Activated T-cell treated with anti-CD3 and anti-CD28 coated beads, Interleukin-2, amount 50 U/mL, for 72 hours (primary cell): ENCODE measurements at regions not wholly inside any gene's neighbourhood (a gene's known extent, or its start where the extent isn't known, plus 50 kb on each side); places are given as distances from the start of the nearest gene placed in this dataset.
A peak's percentile ranks its signal among the peaks of the same experiment; 100 is the strongest.

Source experiments
- ATAC-seq, 2 donors: fragments of 150-1000 bp; cut with Tn5 transposase; replicated peaks in 1 of 2; 2 replicates each; pipeline ENCODE4 v1.10.0; 2021; ENCODE audit warnings: moderate library complexity in 2 of 2, mild to moderate bottlenecking in 1 of 2
- DNase-seq, 2 donors: peaks; one replicate each; pipeline ENCODE4 v3.0.0; 2021 to 2022; ENCODE audit warnings: mixed read lengths in 1 of 2
- H3K27ac Mint-ChIP-seq: one replicate; pipeline ENCODE4 v1.8.0; 2022; ENCODE audit warnings: mild to moderate bottlenecking, moderate library complexity, mixed read lengths
- H3K27me3 Mint-ChIP-seq: one replicate; pipeline ENCODE4 v1.8.0; 2022; ENCODE audit warnings: low read depth, mixed read lengths
- H3K36me3 Mint-ChIP-seq, 2 donors: one replicate each; pipeline ENCODE4 v1.8.0; 2022; ENCODE audit warnings: mixed read lengths in 2 of 2, mild to moderate bottlenecking in 1 of 2; ENCODE audit not compliant: insufficient read depth in 2 of 2
- H3K4me1 Mint-ChIP-seq: one replicate; pipeline ENCODE4 v1.8.0; 2022; ENCODE audit warnings: low read depth, mixed read lengths
- H3K4me3 Mint-ChIP-seq, 2 donors: one replicate each; pipeline ENCODE4 v1.8.0; 2022; ENCODE audit warnings: mild to moderate bottlenecking in 2 of 2, mixed read lengths in 2 of 2, moderate library complexity in 2 of 2
- H3K9me3 Mint-ChIP-seq, 2 donors: one replicate each; pipeline ENCODE4 v1.8.0; 2022; ENCODE audit warnings: mixed read lengths in 2 of 2

DNA sequence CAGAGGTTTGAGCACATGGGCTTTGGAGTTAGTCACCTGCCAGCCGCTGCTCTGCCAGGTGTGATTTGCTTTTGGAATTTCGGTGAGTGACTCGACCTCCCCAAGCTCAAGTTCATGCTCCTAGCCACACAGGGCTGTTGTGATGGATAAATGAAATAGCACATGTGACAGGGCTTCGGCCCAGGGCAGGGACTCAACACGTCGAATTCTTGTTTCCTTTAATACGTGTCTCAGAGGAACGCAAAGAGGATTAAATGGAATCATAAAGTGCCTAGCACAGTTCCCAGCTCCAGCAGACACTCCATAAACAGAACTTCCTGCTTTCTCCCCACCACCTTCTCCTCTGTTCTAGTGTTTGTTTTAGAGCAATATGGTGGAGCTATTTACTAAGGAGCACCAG is 88.3 kb upstream of the CHST15 start:
- no peak for DNase-seq
- Mint-ChIP-seq H3K36me3 (no peaks in the 10 kb centered on the region), H3K9me3 (no peaks in the 10 kb centered on the region), H3K27ac (no peak overlapping the region), H3K4me3 (no peak overlapping the region), H3K4me1 (peaks cover 20% of the 10 kb centered on the region), H3K27me3 (peaks cover 8% of the 10 kb centered on the region)
- ATAC-seq, result no peak

GRCh38 chr10:124180947-124181549 is 87.7 kb upstream of the CHST15 start:
- Mint-ChIP-seq H3K27me3 (peaks cover 8% of the 10 kb centered on the region), H3K36me3 (no peaks in the 10 kb centered on the region), H3K27ac (no peak overlapping the region), H3K4me3 (no peak overlapping the region), H3K9me3 (no peaks in the 10 kb centered on the region), H3K4me1 (peaks cover 21% of the 10 kb centered on the region)
- DNase-seq (no peak), ATAC-seq (peak; percentile 75 to 82)

DNA sequence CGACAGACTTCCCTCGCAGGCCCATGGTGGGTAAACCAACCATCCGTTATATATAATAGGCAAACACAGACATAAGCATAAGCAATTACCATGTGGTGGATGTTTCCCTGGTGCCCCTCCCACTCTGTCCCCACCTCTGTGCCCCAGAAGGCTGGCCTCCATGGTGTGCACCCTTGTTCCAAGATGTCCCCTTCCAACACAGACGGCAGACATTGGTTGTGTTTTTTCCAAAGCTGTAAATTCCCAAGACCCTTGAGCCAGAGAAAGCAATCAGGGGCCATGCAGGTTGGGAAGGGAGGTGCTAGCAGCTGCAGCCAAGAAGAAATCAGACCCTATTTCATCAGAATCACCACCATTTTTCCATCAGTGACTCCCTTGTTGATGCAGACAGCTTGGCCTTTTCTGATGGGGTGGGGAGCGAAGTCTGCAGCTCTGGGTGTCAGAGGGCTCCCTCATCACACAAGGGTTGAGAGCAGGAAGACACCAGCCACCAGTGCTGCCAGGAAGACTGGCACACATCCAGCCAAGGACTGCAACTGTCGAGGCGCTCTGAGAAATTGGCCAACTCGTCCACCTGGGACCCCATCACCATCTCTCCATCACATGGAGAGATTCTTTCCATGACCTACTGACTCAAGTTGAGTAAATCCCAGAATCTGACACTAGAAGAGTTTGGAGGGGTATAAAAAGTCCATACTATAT is 86.8 kb upstream of the CHST15 start:
- Mint-ChIP-seq H3K27ac (no peak overlapping the region), H3K4me3 (no peak overlapping the region), H3K27me3 (peaks cover 8% of the 10 kb centered on the region), H3K9me3 (no peaks in the 10 kb centered on the region), H3K36me3 (no peaks in the 10 kb centered on the region), H3K4me1 (peaks cover 29% of the 10 kb centered on the region)
- ATAC-seq, result no peak
- DNase-seq, result no peak

DNA sequence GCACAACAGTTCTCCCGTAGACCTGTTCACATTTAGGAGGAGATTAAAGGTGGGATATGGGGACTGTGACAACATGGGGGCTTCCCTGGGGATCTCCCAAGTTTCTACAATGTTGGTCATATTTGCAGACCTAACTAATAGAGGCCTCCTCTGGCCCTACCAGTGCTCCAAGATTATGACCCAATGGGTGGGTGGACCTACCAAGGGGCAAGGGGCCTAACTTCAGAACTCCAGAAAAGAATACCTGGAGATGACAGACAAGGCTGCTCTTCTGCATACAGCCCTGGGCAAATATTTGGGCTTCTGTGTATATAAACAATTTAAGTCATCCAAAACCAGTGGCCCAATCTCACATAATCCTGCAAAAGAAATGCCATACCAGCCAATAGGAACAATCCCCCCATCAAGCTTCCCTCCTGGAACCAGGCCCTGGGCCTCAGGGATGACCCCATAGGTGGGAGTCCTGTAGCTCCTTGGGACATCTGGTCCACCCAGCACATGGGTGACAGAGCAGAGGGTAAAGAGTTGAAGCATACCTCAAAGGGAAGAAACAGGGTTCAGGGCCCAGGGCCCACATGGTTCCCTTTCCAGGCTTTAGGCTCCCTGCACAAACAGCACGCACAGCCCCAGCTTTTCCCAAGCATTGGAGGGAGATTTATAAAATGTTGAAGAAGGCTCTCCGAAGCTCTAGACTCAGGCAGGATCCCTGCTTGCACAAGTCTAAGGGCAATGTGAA is 86.1 kb upstream of the CHST15 start:
- H3K27me3 Mint-ChIP-seq, result peaks cover 8% of the 10 kb centered on the region
- no peak overlapping the region for H3K4me3 Mint-ChIP-seq
- H3K9me3 Mint-ChIP-seq, result no peaks in the 10 kb centered on the region
- H3K4me1 Mint-ChIP-seq, result peaks cover 29% of the 10 kb centered on the region
- ATAC-seq (no peak), DNase-seq (no peak)
- H3K27ac Mint-ChIP-seq, result no peak overlapping the region
- H3K36me3 Mint-ChIP-seq, result no peaks in the 10 kb centered on the region

DNA sequence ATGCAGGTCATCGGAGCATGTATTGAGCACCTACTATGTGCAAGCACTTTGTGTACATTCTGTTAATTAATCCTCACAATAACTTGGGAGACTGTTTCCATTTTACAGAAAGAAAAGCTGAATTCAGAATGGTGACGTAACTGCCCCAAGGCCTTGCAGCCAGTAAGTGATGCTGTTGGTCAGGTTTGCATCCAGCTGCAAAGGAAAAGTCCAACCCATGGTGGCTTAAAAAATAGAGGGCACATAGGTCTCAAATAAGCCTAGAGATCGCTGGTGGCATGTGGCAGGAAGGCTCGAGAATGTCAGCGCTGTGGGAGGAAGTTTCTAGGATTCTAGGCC is 83.8 kb upstream of the CHST15 start:
- Mint-ChIP-seq H3K27me3 (no peaks in the 10 kb centered on the region), H3K27ac (no peak overlapping the region), H3K4me3 (no peak overlapping the region), H3K9me3 (no peaks in the 10 kb centered on the region), H3K4me1 (peaks cover 29% of the 10 kb centered on the region), H3K36me3 (no peaks in the 10 kb centered on the region)
- ATAC-seq (no peak), DNase-seq (no peak)

DNA sequence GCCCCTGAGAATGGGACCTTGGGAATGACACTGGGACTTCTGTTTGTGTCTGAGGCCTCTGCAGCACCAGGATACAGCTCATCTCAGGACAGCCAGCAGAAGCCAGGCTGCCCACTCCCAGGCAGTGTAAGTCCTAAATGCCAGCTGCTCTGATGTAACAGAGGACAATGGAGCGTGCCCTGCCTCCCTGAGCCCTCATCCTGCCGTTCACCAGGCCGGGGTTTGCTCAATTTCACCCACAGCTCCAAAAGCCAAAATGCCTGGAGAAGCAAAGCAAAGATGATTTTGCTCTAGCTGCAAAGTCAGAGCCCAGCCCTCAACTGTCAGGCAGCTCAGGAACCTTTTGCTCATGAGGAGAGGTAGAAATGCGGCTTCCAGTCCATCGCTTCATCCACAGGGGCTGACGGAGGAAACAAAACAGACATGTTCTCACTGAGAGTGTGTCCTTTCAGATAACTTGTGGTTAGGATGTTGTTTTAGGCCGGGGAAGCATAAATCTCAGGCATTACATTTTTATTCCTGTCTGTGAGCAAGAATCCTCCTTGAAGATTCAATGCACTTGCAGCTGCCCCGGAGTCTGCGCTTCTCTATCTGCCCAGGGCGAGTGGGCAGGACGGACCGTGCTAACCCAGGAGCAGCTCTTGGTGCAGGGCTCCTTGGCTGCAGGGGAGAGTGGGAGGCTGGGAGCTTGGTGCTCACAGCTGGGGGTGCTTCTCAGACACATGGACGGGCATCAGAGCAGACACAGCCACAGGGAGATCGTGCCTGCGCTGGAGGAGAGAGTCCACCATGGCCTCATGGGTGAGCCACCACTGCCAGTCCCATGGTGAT is 83.2 kb upstream of the CHST15 start:
- DNase-seq (no peak), ATAC-seq (no peak)
- Mint-ChIP-seq H3K4me3 (no peak overlapping the region), H3K27ac (no peak overlapping the region), H3K36me3 (no peaks in the 10 kb centered on the region), H3K4me1 (peaks cover 28% of the 10 kb centered on the region), H3K9me3 (no peaks in the 10 kb centered on the region), H3K27me3 (no peaks in the 10 kb centered on the region)

DNA sequence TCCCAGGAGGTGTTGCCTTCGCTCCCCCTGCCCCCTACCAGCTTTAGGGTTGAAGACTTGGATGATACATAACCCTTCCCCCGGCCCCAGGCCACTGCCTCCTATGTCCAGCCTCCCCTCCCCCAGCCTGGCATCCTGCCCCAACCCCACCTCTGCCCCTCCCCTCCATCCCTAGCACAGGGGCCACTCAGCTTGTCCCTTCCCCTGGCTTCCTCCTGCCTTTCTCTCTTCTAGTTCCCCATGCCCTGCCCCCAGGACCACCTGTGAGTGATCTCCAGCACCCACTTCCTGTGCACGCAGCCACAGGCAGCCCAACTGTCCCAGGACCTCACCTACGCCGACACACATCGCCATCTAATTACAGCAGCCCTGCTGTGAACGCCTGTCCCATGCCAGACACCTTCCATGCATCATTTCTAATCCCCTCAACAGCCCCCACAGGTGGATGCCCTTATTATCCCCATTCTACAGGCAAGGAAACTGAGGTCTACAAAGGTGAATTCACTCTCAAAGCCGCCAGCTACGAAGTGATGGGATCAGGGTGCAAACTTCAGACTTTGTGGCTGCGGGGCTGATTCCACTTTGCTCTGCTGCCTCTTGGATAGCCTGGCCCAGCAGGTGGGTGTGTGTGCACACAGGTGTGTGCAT is 82.4 kb upstream of the CHST15 start:
- DNase-seq (peak; percentile 12 to 15), ATAC-seq (peak; percentile 45 to 52)
- Mint-ChIP-seq H3K9me3 (no peaks in the 10 kb centered on the region), H3K27me3 (no peaks in the 10 kb centered on the region), H3K4me1 (peaks cover 21% of the 10 kb centered on the region), H3K4me3 (no peak overlapping the region), H3K27ac (no peak overlapping the region), H3K36me3 (no peaks in the 10 kb centered on the region)

DNA sequence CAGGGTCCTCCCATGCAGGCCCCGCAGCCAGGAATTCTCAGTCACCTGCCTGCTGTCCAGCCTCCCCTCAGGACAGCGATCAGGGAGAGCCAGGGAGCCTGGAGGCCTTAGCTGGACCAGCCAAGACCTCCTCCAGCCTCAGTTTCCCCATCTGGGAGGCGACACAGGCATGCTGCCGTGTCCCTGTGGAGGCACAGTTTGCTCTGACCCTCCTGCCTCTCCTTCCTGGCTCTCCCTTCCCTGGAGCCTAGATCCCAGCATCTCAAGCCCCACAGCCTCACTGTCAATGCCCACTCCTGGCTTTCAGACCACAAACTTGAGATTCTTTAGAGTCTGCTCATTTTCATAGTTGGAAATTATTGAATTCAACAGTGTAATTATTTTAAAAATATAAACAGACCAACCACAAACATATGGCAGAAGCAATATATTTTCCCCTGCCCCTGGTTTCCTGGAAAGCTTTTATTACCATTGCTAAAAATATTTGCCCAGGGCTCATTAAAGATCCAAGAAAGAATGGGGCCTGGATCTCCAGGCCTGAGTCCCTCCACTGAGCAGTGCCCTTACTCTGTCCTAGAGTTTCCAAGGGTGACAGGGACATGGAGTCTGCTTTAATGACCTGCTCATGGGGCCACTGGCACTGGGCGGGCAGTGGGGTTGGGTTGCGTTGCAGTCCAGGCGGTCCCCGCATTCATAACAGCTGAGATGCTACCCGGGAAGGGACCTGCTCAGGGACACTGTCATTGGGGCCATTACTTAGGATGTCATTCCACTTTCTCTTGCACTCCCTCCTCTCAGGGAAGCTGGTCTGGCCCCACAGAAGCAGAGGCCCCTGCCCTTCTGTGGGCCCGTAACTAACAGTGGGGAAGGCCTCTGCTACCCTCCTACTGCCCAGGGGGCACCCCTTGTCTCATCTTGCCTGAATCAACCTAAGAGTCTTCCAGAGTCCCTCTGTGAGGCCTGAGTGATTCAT is 81.6 kb upstream of the CHST15 start:
- no peaks in the 10 kb centered on the region for H3K9me3 Mint-ChIP-seq
- H3K27ac Mint-ChIP-seq, result no peak overlapping the region
- no peak overlapping the region for H3K4me3 Mint-ChIP-seq
- no peaks in the 10 kb centered on the region for H3K36me3 Mint-ChIP-seq
- H3K4me1 Mint-ChIP-seq, result peaks cover 12% of the 10 kb centered on the region
- no peaks in the 10 kb centered on the region for H3K27me3 Mint-ChIP-seq
- ATAC-seq (no peak), DNase-seq (no peak)

DNA sequence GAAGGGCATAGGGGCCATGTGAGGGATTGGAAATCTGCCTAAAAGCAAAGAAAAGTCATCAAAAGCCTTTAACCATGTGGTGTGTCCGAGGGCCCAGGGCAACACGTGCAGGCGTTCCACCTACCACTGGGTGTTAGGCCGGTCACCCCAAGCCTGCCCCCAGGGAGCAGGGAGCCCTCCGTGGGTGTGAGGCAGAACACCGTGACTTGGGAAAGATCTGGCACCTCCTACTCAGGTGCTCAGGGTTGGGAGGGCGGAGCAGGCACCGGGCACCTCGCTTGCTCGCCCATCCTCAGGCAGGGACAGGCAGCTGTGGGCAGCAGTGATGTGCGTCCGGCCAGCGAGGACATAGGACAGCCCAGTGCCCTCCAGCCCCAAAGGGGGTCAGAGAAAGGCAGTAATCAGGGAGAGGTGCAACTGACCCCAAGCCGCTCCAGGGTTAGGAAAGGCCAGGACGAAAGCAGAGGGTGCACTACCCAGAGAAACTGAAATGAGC is 80.7 kb upstream of the CHST15 start:
- Mint-ChIP-seq H3K27me3 (no peaks in the 10 kb centered on the region), H3K4me3 (no peak overlapping the region), H3K4me1 (peaks cover 9% of the 10 kb centered on the region), H3K27ac (no peak overlapping the region), H3K36me3 (no peaks in the 10 kb centered on the region), H3K9me3 (no peaks in the 10 kb centered on the region)
- ATAC-seq (no peak), DNase-seq (no peak)

DNA sequence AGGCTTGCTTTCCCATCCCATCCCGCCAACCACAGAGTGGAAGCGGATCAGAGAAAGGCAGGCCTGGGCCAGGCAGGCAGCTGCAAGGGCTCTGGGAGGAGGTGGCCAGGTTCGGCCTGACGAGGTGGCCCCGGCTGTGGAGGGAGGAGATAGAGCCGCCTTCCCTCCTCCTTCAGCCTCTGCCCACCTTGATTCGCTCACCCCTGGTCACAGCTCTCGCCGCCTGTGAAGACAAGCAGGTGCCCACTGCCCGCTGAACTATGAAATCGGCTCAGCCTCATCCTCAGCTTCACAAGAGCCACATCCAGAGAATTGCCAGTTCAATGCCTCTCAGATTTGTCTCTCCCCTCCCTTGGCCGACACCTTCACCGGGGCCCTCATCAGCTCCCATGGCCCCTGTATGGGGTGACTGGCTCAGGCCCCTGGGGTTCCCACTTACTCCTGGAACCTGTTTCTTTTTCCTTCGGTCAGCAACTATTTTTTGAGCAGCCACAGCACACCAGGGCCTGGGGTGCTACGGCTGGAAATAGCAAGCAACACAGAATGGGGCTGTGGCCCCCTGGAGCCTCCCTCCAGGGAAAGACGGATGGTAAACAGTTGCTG is 80.0 kb upstream of the CHST15 start:
- Mint-ChIP-seq H3K27me3 (no peaks in the 10 kb centered on the region), H3K27ac (no peak overlapping the region), H3K9me3 (no peaks in the 10 kb centered on the region), H3K4me1 (peaks cover 9% of the 10 kb centered on the region), H3K4me3 (no peak overlapping the region), H3K36me3 (no peaks in the 10 kb centered on the region)
- no peak for DNase-seq
- no peak for ATAC-seq

DNA sequence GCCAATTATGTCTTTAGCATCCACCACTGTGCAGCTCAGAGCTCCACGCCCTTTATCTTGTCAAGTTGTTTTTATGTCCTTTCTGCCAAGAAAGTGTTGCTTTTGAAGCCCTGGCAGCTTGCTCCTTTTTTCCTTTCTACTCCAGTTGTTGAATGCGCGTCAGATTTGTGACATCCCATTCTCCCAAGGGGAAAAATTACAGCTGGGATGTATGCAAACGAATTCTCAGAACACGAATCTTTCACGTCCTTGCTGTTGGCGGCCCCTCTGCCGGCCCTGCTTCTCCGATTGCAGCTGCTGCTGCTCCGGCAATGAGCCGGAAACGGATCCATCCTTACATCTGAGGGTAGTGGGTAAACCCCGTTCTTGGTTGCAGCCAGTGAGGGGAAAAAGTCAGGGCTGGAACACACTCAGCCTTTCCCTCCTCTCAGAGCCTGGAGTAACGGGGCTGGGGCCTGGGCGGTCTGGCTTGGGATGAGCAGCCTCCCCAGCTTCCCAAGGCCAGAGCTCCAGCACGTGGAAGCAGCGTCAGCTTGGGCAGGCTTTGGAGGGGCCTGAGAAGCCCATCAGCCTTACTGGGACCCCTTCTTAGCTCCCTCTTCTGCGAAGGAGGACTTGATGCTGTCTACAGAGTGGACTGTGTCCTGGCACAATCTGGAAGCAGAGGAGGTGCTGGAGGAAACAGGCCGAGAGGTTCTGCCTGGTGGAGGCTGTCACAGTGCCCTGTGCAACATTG is 79.0 kb upstream of the CHST15 start:
- DNase-seq (no peak), ATAC-seq (no peak)
- no peak overlapping the region for H3K27ac Mint-ChIP-seq
- H3K27me3 Mint-ChIP-seq, result no peaks in the 10 kb centered on the region
- no peak overlapping the region for H3K4me3 Mint-ChIP-seq
- no peaks in the 10 kb centered on the region for H3K9me3 Mint-ChIP-seq
- peaks cover 9% of the 10 kb centered on the region for H3K4me1 Mint-ChIP-seq
- H3K36me3 Mint-ChIP-seq, result no peaks in the 10 kb centered on the region
